ENCODE measurements at regions not wholly inside any gene's neighbourhood (a gene's known extent, or its start where the extent isn't known, plus 50 kb on each side); places are given as distances from the start of the nearest gene placed in this dataset.

GRCh38 chr7:156464339-156464738 is 176.2 kb upstream of the RNF32 start:
- no peak overlapping the region for H3K4me3 ChIP-seq (ENCODE audit: low read length)
- H3K9me3 ChIP-seq (ENCODE audit: insufficient read depth, low read depth, low read length) = no peaks in the 10 kb centered on the region
- H3K9ac ChIP-seq (ENCODE audit: low read depth, low read length) = no peak overlapping the region
- H3K27me3 ChIP-seq (ENCODE audit: insufficient read depth, low read length) = no peaks in the 10 kb centered on the region
- WGBS = 90% methylated on average over 10 of the region's 10 CpGs
- no peaks in the 10 kb centered on the region for H3K4me1 ChIP-seq (ENCODE audit: insufficient read depth, low read length)
- H3K36me3 ChIP-seq (ENCODE audit: insufficient read depth, low read length) = no peaks in the 10 kb centered on the region
- H3K27ac ChIP-seq (ENCODE audit: low read depth, low read length) = no peak overlapping the region

- H3K36me3 ChIP-seq (ENCODE audit: insufficient read depth, low read length) = no peaks in the 10 kb centered on the region
- H3K9me3 ChIP-seq (ENCODE audit: insufficient read depth, low read depth, low read length) = no peaks in the 10 kb centered on the region
- H3K4me1 ChIP-seq (ENCODE audit: insufficient read depth, low read length) = no peaks in the 10 kb centered on the region
- no peak overlapping the region for H3K9ac ChIP-seq (ENCODE audit: low read depth, low read length)
- H3K4me3 ChIP-seq (ENCODE audit: low read length) = no peak overlapping the region
- WGBS = 71% methylated on average over 9 of the region's 9 CpGs
- H3K27me3 ChIP-seq (ENCODE audit: insufficient read depth, low read length) = no peaks in the 10 kb centered on the region
- H3K27ac ChIP-seq (ENCODE audit: low read depth, low read length) = no peak overlapping the region
Measured at GRCh38 chr7:156463280-156463679, 177.3 kb upstream of the RNF32 start.

- Histone ChIP-seq H3K9ac (ENCODE audit: low read depth, low read length) (no peak overlapping the region), H3K4me3 (ENCODE audit: low read length) (no peak overlapping the region), H3K27ac (ENCODE audit: low read depth, low read length) (no peak overlapping the region), H3K36me3 (ENCODE audit: insufficient read depth, low read length) (no peaks in the 10 kb centered on the region), H3K27me3 (ENCODE audit: insufficient read depth, low read length) (no peaks in the 10 kb centered on the region), H3K9me3 (ENCODE audit: insufficient read depth, low read depth, low read length) (no peaks in the 10 kb centered on the region), H3K4me1 (ENCODE audit: insufficient read depth, low read length) (no peaks in the 10 kb centered on the region)
- WGBS = 90% methylated on average over 21 of the region's 22 CpGs
Measured at GRCh38 chr7:156461881-156462665, 178.5 kb upstream of the RNF32 start.

GRCh38 chr7:156460858-156461627 is 179.5 kb upstream of the RNF32 start:
- Histone ChIP-seq H3K27ac (ENCODE audit: low read depth, low read length) (no peak overlapping the region), H3K4me1 (ENCODE audit: insufficient read depth, low read length) (no peaks in the 10 kb centered on the region), H3K4me3 (ENCODE audit: low read length) (no peak overlapping the region), H3K36me3 (ENCODE audit: insufficient read depth, low read length) (no peaks in the 10 kb centered on the region), H3K9me3 (ENCODE audit: insufficient read depth, low read depth, low read length) (no peaks in the 10 kb centered on the region), H3K9ac (ENCODE audit: low read depth, low read length) (no peak overlapping the region), H3K27me3 (ENCODE audit: insufficient read depth, low read length) (no peaks in the 10 kb centered on the region)
- WGBS = 90% methylated on average over 11 of the region's 12 CpGs

GRCh38 chr7:156459582-156459981 is 181.0 kb upstream of the RNF32 start:
- Histone ChIP-seq H3K36me3 (ENCODE audit: insufficient read depth, low read length) (no peaks in the 10 kb centered on the region), H3K27me3 (ENCODE audit: insufficient read depth, low read length) (no peaks in the 10 kb centered on the region), H3K4me1 (ENCODE audit: insufficient read depth, low read length) (no peaks in the 10 kb centered on the region), H3K9ac (ENCODE audit: low read depth, low read length) (no peak overlapping the region), H3K9me3 (ENCODE audit: insufficient read depth, low read depth, low read length) (no peaks in the 10 kb centered on the region), H3K4me3 (ENCODE audit: low read length) (no peak overlapping the region), H3K27ac (ENCODE audit: low read depth, low read length) (no peak overlapping the region)
- 97% methylated on average over 13 of the region's 13 CpGs for WGBS

GRCh38 chr7:156459067-156459466 is 181.5 kb upstream of the RNF32 start:
- Histone ChIP-seq H3K4me1 (ENCODE audit: insufficient read depth, low read length) (no peaks in the 10 kb centered on the region), H3K4me3 (ENCODE audit: low read length) (no peak overlapping the region), H3K9ac (ENCODE audit: low read depth, low read length) (no peak overlapping the region), H3K36me3 (ENCODE audit: insufficient read depth, low read length) (no peaks in the 10 kb centered on the region), H3K27ac (ENCODE audit: low read depth, low read length) (no peak overlapping the region), H3K9me3 (ENCODE audit: insufficient read depth, low read depth, low read length) (no peaks in the 10 kb centered on the region), H3K27me3 (ENCODE audit: insufficient read depth, low read length) (no peaks in the 10 kb centered on the region)
- 88% methylated on average over 1 of the region's 1 CpG for WGBS

- no peak overlapping the region for H3K4me3 ChIP-seq (ENCODE audit: low read length)
- H3K4me1 ChIP-seq (ENCODE audit: insufficient read depth, low read length) = no peaks in the 10 kb centered on the region
- no peak overlapping the region for H3K27ac ChIP-seq (ENCODE audit: low read depth, low read length)
- no peaks in the 10 kb centered on the region for H3K9me3 ChIP-seq (ENCODE audit: insufficient read depth, low read depth, low read length)
- H3K36me3 ChIP-seq (ENCODE audit: insufficient read depth, low read length) = no peaks in the 10 kb centered on the region
- H3K9ac ChIP-seq (ENCODE audit: low read depth, low read length) = no peak overlapping the region
- WGBS = 95% methylated on average over 16 of the region's 16 CpGs
- H3K27me3 ChIP-seq (ENCODE audit: insufficient read depth, low read length) = no peaks in the 10 kb centered on the region
Measured at GRCh38 chr7:156458011-156458410, 182.6 kb upstream of the RNF32 start.

GRCh38 chr7:156456503-156457115 is 184.0 kb upstream of the RNF32 start:
- no peaks in the 10 kb centered on the region for H3K36me3 ChIP-seq (ENCODE audit: insufficient read depth, low read length)
- H3K4me3 ChIP-seq (ENCODE audit: low read length) = no peak overlapping the region
- H3K27me3 ChIP-seq (ENCODE audit: insufficient read depth, low read length) = no peaks in the 10 kb centered on the region
- no peaks in the 10 kb centered on the region for H3K4me1 ChIP-seq (ENCODE audit: insufficient read depth, low read length)
- H3K9me3 ChIP-seq (ENCODE audit: insufficient read depth, low read depth, low read length) = no peaks in the 10 kb centered on the region
- H3K27ac ChIP-seq (ENCODE audit: low read depth, low read length) = no peak overlapping the region
- 91% methylated on average over 11 of the region's 11 CpGs for WGBS
- H3K9ac ChIP-seq (ENCODE audit: low read depth, low read length) = no peak overlapping the region

- no peak overlapping the region for H3K27ac ChIP-seq (ENCODE audit: low read depth, low read length)
- H3K4me3 ChIP-seq (ENCODE audit: low read length) = no peak overlapping the region
- H3K4me1 ChIP-seq (ENCODE audit: insufficient read depth, low read length) = no peaks in the 10 kb centered on the region
- no peaks in the 10 kb centered on the region for H3K9me3 ChIP-seq (ENCODE audit: insufficient read depth, low read depth, low read length)
- H3K27me3 ChIP-seq (ENCODE audit: insufficient read depth, low read length) = no peaks in the 10 kb centered on the region
- WGBS = 92% methylated on average over 8 of the region's 8 CpGs
- no peak overlapping the region for H3K9ac ChIP-seq (ENCODE audit: low read depth, low read length)
- no peaks in the 10 kb centered on the region for H3K36me3 ChIP-seq (ENCODE audit: insufficient read depth, low read length)
Measured at GRCh38 chr7:156456032-156456431, 184.5 kb upstream of the RNF32 start.

GRCh38 chr7:156450473-156450872 is 190.1 kb upstream of the RNF32 start:
- H3K27ac ChIP-seq (ENCODE audit: low read depth, low read length) = no peak overlapping the region
- no peaks in the 10 kb centered on the region for H3K27me3 ChIP-seq (ENCODE audit: insufficient read depth, low read length)
- no peaks in the 10 kb centered on the region for H3K36me3 ChIP-seq (ENCODE audit: insufficient read depth, low read length)
- H3K9ac ChIP-seq (ENCODE audit: low read depth, low read length) = no peak overlapping the region
- WGBS = 89% methylated on average over 3 of the region's 3 CpGs
- no peak overlapping the region for H3K4me3 ChIP-seq (ENCODE audit: low read length)
- H3K9me3 ChIP-seq (ENCODE audit: insufficient read depth, low read depth, low read length) = no peaks in the 10 kb centered on the region
- H3K4me1 ChIP-seq (ENCODE audit: insufficient read depth, low read length) = no peaks in the 10 kb centered on the region

- Histone ChIP-seq H3K9ac (ENCODE audit: low read depth, low read length) (no peak overlapping the region), H3K36me3 (ENCODE audit: insufficient read depth, low read length) (no peaks in the 10 kb centered on the region), H3K4me1 (ENCODE audit: insufficient read depth, low read length) (no peaks in the 10 kb centered on the region), H3K27me3 (ENCODE audit: insufficient read depth, low read length) (no peaks in the 10 kb centered on the region), H3K27ac (ENCODE audit: low read depth, low read length) (no peak overlapping the region), H3K4me3 (ENCODE audit: low read length) (no peak overlapping the region), H3K9me3 (ENCODE audit: insufficient read depth, low read depth, low read length) (no peaks in the 10 kb centered on the region)
- WGBS = 90% methylated on average over 1 of the region's 1 CpG
Measured at GRCh38 chr7:156448918-156449317, 191.7 kb upstream of the RNF32 start.

Measured in HUES64 (cell line).